Activated T-helper 1 cell treated with anti-CD3 and anti-CD28 coated beads, Interleukin-12 subunit alpha, Interleukin-12 subunit beta, Interleukin-2, Interleukin-4 antibody, amounts not matched to agents 30 ng/mL and 10 ng/mL and 1 ng/mL, durations not matched to agents 14 hours and 24 hours and 36 hours (primary cell): ENCODE measurements at regions not wholly inside any gene's neighbourhood (a gene's known extent, or its start where the extent isn't known, plus 50 kb on each side); places are given as distances from the start of the nearest gene placed in this dataset.

ENCODE experiments used
- DNase-seq: peaks from one replicate; pipeline ENCODE4 v3.0.0; 2021; ENCODE audit warnings: low spot score
- H3K27ac Mint-ChIP-seq: one replicate; pipeline ENCODE4 v1.8.0; 2021; ENCODE audit warnings: mild to moderate bottlenecking, mixed read lengths
- H3K27me3 Mint-ChIP-seq: one replicate; pipeline ENCODE4 v1.8.0; 2022; ENCODE audit warnings: mild to moderate bottlenecking, moderate library complexity, mixed read lengths; ENCODE audit not compliant: insufficient read depth
- H3K36me3 Mint-ChIP-seq: one replicate; pipeline ENCODE4 v1.8.0; 2021; ENCODE audit warnings: low read depth, mixed read lengths
- H3K4me1 Mint-ChIP-seq: one replicate; pipeline ENCODE4 v1.8.0; 2021; ENCODE audit warnings: low read depth, mixed read lengths
- H3K4me3 Mint-ChIP-seq: one replicate; pipeline ENCODE4 v1.8.0; 2021; ENCODE audit warnings: mild to moderate bottlenecking, moderate library complexity, mixed read lengths
- H3K9me3 Mint-ChIP-seq: one replicate; pipeline ENCODE4 v1.8.0; 2021; ENCODE audit warnings: mixed read lengths
- intact Hi-C: fragments of 100-400 bp; cut with micrococcal nuclease; formaldehyde crosslinking; loops from one replicate; pipeline ENCODE4 v1.15.1; 2024

- Mint-ChIP-seq H3K9me3 (no peaks in the 10 kb centered on the region), H3K36me3 (no peaks in the 10 kb centered on the region), H3K4me1 (no peaks in the 10 kb centered on the region), H3K4me3 (no peak overlapping the region), H3K27me3 (peaks cover 9% of the 10 kb centered on the region), H3K27ac (no peak overlapping the region)
- DNase-seq = no peak
- intact Hi-C loops = no loop called here
These were observed 81.0 kb upstream of the CAV2 start for GRCh38 chr7:116418524-116418923.

- Mint-ChIP-seq H3K27ac (no peak overlapping the region), H3K9me3 (no peaks in the 10 kb centered on the region), H3K4me1 (no peaks in the 10 kb centered on the region), H3K27me3 (peaks cover 11% of the 10 kb centered on the region), H3K36me3 (no peaks in the 10 kb centered on the region), H3K4me3 (no peak overlapping the region)
- intact Hi-C loops = no loop called here
- no peak for DNase-seq
These were observed 79.5 kb upstream of the CAV2 start for GRCh38 chr7:116420003-116420402.

GRCh38 chr7:116421298-116421697 is 78.2 kb upstream of the CAV2 start:
- no peaks in the 10 kb centered on the region for H3K4me1 Mint-ChIP-seq
- H3K36me3 Mint-ChIP-seq = no peaks in the 10 kb centered on the region
- intact Hi-C loops = no loop called here
- no peak for DNase-seq
- H3K27ac Mint-ChIP-seq = no peak overlapping the region
- peaks cover 11% of the 10 kb centered on the region for H3K27me3 Mint-ChIP-seq
- no peak overlapping the region for H3K4me3 Mint-ChIP-seq
- no peaks in the 10 kb centered on the region for H3K9me3 Mint-ChIP-seq

- H3K9me3 Mint-ChIP-seq = no peaks in the 10 kb centered on the region
- H3K4me3 Mint-ChIP-seq = no peak overlapping the region
- no peaks in the 10 kb centered on the region for H3K36me3 Mint-ChIP-seq
- no peak overlapping the region for H3K27ac Mint-ChIP-seq
- intact Hi-C loops = no loop called here
- no peaks in the 10 kb centered on the region for H3K4me1 Mint-ChIP-seq
- peaks cover 8% of the 10 kb centered on the region for H3K27me3 Mint-ChIP-seq
- DNase-seq = no peak
These were observed 76.9 kb upstream of the CAV2 start for GRCh38 chr7:116422683-116423082.

- DNase-seq = no peak
- Mint-ChIP-seq H3K4me3 (no peak overlapping the region), H3K9me3 (no peaks in the 10 kb centered on the region), H3K27me3 (peaks cover 8% of the 10 kb centered on the region), H3K36me3 (no peaks in the 10 kb centered on the region), H3K4me1 (no peaks in the 10 kb centered on the region), H3K27ac (no peak overlapping the region)
- intact Hi-C loops = no loop called here
These were observed 76.0 kb upstream of the CAV2 start for GRCh38 chr7:116423499-116423898.

- Mint-ChIP-seq H3K4me1 (no peaks in the 10 kb centered on the region), H3K36me3 (no peaks in the 10 kb centered on the region), H3K4me3 (no peak overlapping the region), H3K27ac (no peak overlapping the region), H3K9me3 (no peaks in the 10 kb centered on the region), H3K27me3 (peaks cover 10% of the 10 kb centered on the region)
- no peak for DNase-seq
- intact Hi-C loops = no loop called here
These were observed 73.8 kb upstream of the CAV2 start for GRCh38 chr7:116425647-116426209.

- DNase-seq = no peak
- Mint-ChIP-seq H3K27ac (no peak overlapping the region), H3K27me3 (peaks cover 6% of the 10 kb centered on the region), H3K36me3 (no peaks in the 10 kb centered on the region), H3K4me1 (no peaks in the 10 kb centered on the region), H3K9me3 (no peaks in the 10 kb centered on the region), H3K4me3 (no peak overlapping the region)
- intact Hi-C loops = no loop called here
These were observed 72.9 kb upstream of the CAV2 start for GRCh38 chr7:116426428-116427156.

GRCh38 chr7:116429986-116430619 is 69.4 kb upstream of the CAV2 start:
- no peaks in the 10 kb centered on the region for H3K36me3 Mint-ChIP-seq
- intact Hi-C loops = no loop called here
- H3K9me3 Mint-ChIP-seq = no peaks in the 10 kb centered on the region
- H3K4me1 Mint-ChIP-seq = no peaks in the 10 kb centered on the region
- H3K27ac Mint-ChIP-seq = no peak overlapping the region
- DNase-seq = no peak
- peaks cover 4% of the 10 kb centered on the region for H3K27me3 Mint-ChIP-seq
- no peak overlapping the region for H3K4me3 Mint-ChIP-seq

GRCh38 chr7:116431787-116432526 is 67.6 kb upstream of the CAV2 start:
- intact Hi-C loops = no loop called here
- Mint-ChIP-seq H3K4me3 (no peak overlapping the region), H3K27me3 (peaks cover 11% of the 10 kb centered on the region), H3K27ac (no peak overlapping the region), H3K4me1 (no peaks in the 10 kb centered on the region), H3K9me3 (no peaks in the 10 kb centered on the region), H3K36me3 (no peaks in the 10 kb centered on the region)
- no peak for DNase-seq

- Mint-ChIP-seq H3K9me3 (no peaks in the 10 kb centered on the region), H3K4me1 (no peaks in the 10 kb centered on the region)
- intact Hi-C loops = no loop called here
These were observed 67.0 kb upstream of the CAV2 start for GRCh38 chr7:116432527-116432916.

GRCh38 chr7:116433246-116433645 is 66.3 kb upstream of the CAV2 start:
- Mint-ChIP-seq H3K9me3 (no peaks in the 10 kb centered on the region), H3K4me1 (no peaks in the 10 kb centered on the region), H3K4me3 (no peak overlapping the region)

More at GRCh38 chr7:116432527-116432916, 67.0 kb upstream of the CAV2 start:
- no peaks in the 10 kb centered on the region for H3K36me3 Mint-ChIP-seq
- DNase-seq = no peak
- no peak overlapping the region for H3K4me3 Mint-ChIP-seq
- peaks cover 14% of the 10 kb centered on the region for H3K27me3 Mint-ChIP-seq
- H3K27ac Mint-ChIP-seq = no peak overlapping the region

GRCh38 chr7:116434820-116435341 is 64.7 kb upstream of the CAV2 start:
- Mint-ChIP-seq H3K27ac (no peak overlapping the region), H3K27me3 (peaks cover 13% of the 10 kb centered on the region), H3K4me3 (no peak overlapping the region), H3K4me1 (no peaks in the 10 kb centered on the region), H3K36me3 (no peaks in the 10 kb centered on the region), H3K9me3 (no peaks in the 10 kb centered on the region)
- no peak for DNase-seq
- intact Hi-C loops = no loop called here

More at GRCh38 chr7:116433246-116433645, 66.3 kb upstream of the CAV2 start:
- intact Hi-C loops = no loop called here
- Mint-ChIP-seq H3K36me3 (no peaks in the 10 kb centered on the region), H3K27ac (no peak overlapping the region), H3K27me3 (peaks cover 14% of the 10 kb centered on the region)
- DNase-seq = no peak
